VCaP (cell line): ENCODE measurements at regions not wholly inside any gene's neighbourhood (a gene's known extent, or its start where the extent isn't known, plus 50 kb on each side); places are given as distances from the start of the nearest gene placed in this dataset.

Experiments
- H3K27ac ChIP-seq: fragments of 450-650 bp; 2 replicates; pipeline ENCODE4 v1.5.1; 2017
- TF ChIP-seq, protein P1 (sequence below): fragments of 450-650 bp; conservative IDR thresholded peaks from 2 replicates; pipeline ENCODE4 v1.5.1; 2017; ENCODE audit warnings: mild to moderate bottlenecking, moderate library complexity

GRCh38 chr2:16308816-16309215 is 356.8 kb downstream of the CYRIA start:
- TF ChIP-seq, protein P1, sequence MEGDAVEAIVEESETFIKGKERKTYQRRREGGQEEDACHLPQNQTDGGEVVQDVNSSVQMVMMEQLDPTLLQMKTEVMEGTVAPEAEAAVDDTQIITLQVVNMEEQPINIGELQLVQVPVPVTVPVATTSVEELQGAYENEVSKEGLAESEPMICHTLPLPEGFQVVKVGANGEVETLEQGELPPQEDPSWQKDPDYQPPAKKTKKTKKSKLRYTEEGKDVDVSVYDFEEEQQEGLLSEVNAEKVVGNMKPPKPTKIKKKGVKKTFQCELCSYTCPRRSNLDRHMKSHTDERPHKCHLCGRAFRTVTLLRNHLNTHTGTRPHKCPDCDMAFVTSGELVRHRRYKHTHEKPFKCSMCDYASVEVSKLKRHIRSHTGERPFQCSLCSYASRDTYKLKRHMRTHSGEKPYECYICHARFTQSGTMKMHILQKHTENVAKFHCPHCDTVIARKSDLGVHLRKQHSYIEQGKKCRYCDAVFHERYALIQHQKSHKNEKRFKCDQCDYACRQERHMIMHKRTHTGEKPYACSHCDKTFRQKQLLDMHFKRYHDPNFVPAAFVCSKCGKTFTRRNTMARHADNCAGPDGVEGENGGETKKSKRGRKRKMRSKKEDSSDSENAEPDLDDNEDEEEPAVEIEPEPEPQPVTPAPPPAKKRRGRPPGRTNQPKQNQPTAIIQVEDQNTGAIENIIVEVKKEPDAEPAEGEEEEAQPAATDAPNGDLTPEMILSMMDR: no peak
- no peak overlapping the region for H3K27ac ChIP-seq

- H3K27ac ChIP-seq: no peak overlapping the region
- TF ChIP-seq, protein P1: no peak
Measured at GRCh38 chr2:16304876-16305590, 360.6 kb downstream of the CYRIA start.

- no peak overlapping the region for H3K27ac ChIP-seq
- TF ChIP-seq, protein P1: no peak
Measured at GRCh38 chr2:16303761-16304160, 361.9 kb downstream of the CYRIA start.

GRCh38 chr2:16303273-16303577 is 362.4 kb downstream of the CYRIA start:
- no peak overlapping the region for H3K27ac ChIP-seq
- TF ChIP-seq, protein P1: no peak

DNA sequence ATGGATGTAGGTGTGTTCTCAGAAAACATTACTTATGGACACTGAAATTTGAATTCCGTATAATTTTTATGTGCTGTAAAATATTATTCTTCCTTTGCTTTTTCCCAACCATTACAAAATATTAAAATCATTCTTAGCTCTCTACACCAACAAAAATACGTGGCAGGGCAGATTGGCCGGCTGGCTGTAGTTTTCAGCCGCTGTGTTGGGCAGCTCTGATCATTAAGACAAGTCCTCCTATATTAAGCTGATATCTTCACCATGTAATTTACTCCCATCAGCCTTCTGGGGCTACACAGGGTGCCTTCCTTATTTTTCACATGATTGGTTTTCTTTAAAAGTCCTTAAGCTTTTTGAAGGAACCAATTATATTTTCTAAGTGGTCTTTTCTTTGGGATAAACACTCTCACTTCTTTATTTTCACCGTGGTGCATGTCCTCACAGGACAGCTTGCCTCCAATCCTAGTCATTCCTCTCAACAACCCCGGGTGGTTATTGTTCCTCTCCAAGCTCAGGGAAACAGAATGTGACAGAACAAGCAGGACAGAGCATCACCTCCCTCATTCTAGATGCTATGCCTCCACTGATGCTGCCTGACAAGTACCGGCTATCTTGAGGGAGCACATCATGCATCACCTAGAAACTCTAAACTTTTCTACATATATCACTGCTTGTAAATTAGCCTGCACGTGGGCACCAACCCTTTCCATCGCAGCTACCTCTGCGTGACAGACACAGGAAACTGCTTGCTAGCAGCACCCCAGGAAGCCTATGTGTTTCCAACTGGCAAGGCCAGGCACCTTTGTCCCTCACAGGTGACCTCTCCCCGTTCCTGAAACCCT is 362.3 kb downstream of the MYCN start:
- H3K27ac ChIP-seq: no peak overlapping the region
- TF ChIP-seq, protein P1: no peak

GRCh38 chr2:16301961-16302360 is 361.6 kb downstream of the MYCN start:
- TF ChIP-seq, protein P1: no peak

GRCh38 chr2:16298866-16299265 is 358.5 kb downstream of the MYCN start:
- TF ChIP-seq, protein P1: no peak
- H3K27ac ChIP-seq: no peak overlapping the region

More at GRCh38 chr2:16301961-16302360, 361.6 kb downstream of the MYCN start:
- no peak overlapping the region for H3K27ac ChIP-seq
